M059J (cell line): ENCODE measurements at regions not wholly inside any gene's neighbourhood (a gene's known extent, or its start where the extent isn't known, plus 50 kb on each side); places are given as distances from the start of the nearest gene placed in this dataset.

Source experiments
- DNase-seq: peaks from one replicate; pipeline ENCODE4 v3.0.0-alpha.2; 2012; ENCODE audit warnings: low read depth

- no peak for DNase-seq
Observed at GRCh38 chr2:75278821-75279379, 79.6 kb upstream of the TACR1 start.

DNA sequence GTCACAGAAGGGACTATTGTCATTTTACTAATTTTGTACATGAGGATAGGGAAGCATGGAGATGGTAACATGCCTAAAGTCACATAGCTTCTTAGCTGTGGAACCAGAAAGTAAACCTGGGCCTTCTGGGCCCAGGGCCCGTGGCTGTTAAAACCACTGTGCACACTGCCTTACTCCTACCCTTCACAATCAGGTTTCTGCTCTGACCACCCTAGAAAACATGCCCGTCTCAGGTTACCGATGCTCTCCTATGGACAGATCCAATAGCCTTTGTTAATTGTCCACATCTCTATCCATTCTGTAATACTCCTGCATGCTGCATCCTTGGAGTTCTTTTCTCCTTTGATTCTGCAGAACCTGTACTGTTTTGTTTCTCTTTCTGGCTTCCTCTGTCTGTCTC is 79.0 kb upstream of the TACR1 start:
- DNase-seq = no peak

GRCh38 chr2:75277111-75277510 is 77.8 kb upstream of the TACR1 start:
- DNase-seq = peak; percentile 63

- peak; percentile 75 for DNase-seq
Observed at GRCh38 chr2:75276093-75277029, 77.0 kb upstream of the TACR1 start.

DNA sequence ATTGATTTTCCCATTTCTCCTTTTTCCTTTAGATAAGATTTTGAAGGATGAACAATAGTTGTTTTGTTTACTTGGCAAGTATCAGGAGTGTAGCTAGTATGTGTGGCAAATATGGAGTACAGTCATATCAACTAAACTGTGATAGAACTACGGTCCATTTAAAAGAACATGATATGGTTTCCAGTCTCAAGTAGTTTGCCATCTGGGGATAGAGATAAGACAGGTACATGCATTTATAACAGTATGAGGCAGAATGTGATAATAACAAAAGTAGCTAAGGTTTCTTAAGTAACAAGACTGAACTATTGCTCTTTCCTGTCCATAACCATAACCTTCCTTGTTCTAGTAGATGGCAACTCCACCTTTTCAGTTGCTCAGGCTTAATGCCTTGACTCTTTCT is 75.6 kb upstream of the TACR1 start:
- no peak for DNase-seq

- DNase-seq = peak; percentile 56
Observed at GRCh38 chr2:75268112-75268511, 68.8 kb upstream of the TACR1 start.

- DNase-seq = no peak
Observed at GRCh38 chr2:75261923-75262322, 62.6 kb upstream of the TACR1 start.

DNA sequence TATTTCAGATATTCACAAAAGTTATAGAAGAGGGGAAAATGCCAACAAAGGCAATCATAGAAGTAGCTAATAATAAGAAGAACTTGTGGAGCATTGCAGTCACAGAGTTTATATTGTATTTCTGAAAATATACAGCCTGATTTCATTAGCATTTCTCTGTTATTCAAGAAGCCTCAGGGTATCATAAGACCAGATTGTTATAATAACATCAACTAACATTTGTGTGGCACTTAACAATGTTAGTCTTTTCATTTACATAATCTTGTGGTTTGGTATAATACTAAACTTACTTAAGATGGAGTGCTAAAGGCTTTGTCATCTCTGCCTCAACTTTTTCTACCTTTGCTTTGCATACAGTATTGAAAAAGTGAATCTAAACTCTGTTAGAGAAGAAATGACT is 61.6 kb upstream of the TACR1 start:
- no peak for DNase-seq

DNA sequence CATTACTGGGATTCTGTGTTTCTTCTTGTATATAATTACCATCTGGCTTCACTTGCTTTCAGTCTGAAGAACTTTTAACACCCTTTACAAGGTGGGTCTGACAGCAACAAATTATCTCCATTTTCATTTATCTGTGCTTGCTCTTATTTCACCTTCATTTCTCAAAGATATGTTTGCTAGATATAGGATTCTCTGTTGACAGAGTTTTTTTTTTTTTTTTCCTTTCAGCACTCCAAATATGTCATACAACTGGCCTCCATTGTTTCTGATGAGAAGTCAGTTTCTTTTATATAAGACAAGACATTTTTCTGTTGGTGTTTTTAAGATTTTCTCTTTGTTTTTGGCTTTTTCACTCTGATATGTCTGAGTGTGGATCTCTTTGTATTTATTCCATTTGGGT is 59.3 kb upstream of the TACR1 start:
- DNase-seq = no peak

GRCh38 chr2:75256485-75256884 is 57.2 kb upstream of the TACR1 start:
- DNase-seq = no peak

- no peak for DNase-seq
Observed at GRCh38 chr2:75253526-75253925, 54.2 kb upstream of the TACR1 start.

DNA sequence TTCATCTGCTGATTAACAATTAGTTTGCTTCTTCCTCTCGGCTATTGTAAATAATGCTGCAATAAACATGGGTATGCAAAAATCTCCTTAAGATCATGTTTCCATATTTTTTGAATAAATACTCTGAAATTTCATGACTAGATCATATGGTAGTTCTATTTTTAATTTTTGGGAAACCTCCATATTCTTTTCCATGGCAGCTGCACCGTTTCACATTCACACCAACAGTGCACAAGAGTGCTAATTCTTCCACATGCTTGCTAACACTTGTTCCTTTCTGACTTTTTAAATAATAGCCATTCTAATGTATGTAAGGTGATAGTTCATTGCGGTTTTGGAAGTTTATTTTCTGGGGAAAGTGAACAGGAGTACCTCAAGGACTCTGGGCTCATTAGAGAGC is 52.6 kb upstream of the TACR1 start:
- DNase-seq = no peak
